Karpas-422 (cell line): ENCODE measurements at regions not wholly inside any gene's neighbourhood (a gene's known extent, or its start where the extent isn't known, plus 50 kb on each side); places are given as distances from the start of the nearest gene placed in this dataset.

ENCODE experiments used
- DNase-seq: peaks from one replicate; pipeline ENCODE4 v3.0.0-alpha.2; 2015
- H2AFZ ChIP-seq: fragments of 200-600 bp; sonication (generic); 2 replicates; pipeline ENCODE4 v1.6.1; 2014; ENCODE audit warnings: antibody characterized with exemption, low read length, mixed read lengths
- H3K27ac ChIP-seq: fragments of 200-600 bp; sonication (generic); 2 replicates; pipeline ENCODE4 v1.5.1; 2014; ENCODE audit warnings: mild to moderate bottlenecking, low read length, moderate library complexity
- H3K27me3 ChIP-seq: fragments of 200-600 bp; sonication (generic); 2 replicates; pipeline ENCODE4 v1.6.1; 2014; ENCODE audit warnings: low read length, mixed read lengths
- H3K36me3 ChIP-seq: fragments of 200-600 bp; sonication (generic); 2 replicates; pipeline ENCODE4 v1.6.1; 2014; ENCODE audit warnings: low read length, mixed read lengths; ENCODE audit not compliant: insufficient read depth
- H3K4me1 ChIP-seq: fragments of 200-600 bp; sonication (generic); 2 replicates; pipeline ENCODE4 v1.6.1; 2014; ENCODE audit warnings: mild to moderate bottlenecking, low read length, mixed read lengths
- H3K4me2 ChIP-seq: fragments of 200-600 bp; sonication (generic); 2 replicates; pipeline ENCODE4 v1.6.1; 2014; ENCODE audit warnings: low read length, low read depth, mild to moderate bottlenecking; ENCODE audit not compliant: poor library complexity, severe bottlenecking
- H3K4me3 ChIP-seq: fragments of 200-600 bp; sonication (generic); 2 replicates; pipeline ENCODE4 v1.5.1; 2014; ENCODE audit warnings: mild to moderate bottlenecking, antibody characterized with exemption, low read length, mixed read lengths
- H3K79me2 ChIP-seq: fragments of 200-600 bp; sonication (generic); 2 replicates; pipeline ENCODE4 v1.6.1; 2014; ENCODE audit warnings: mild to moderate bottlenecking, low read length, mixed read lengths
- H3K9ac ChIP-seq: fragments of 200-600 bp; sonication (generic); 2 replicates; pipeline ENCODE4 v1.6.0; 2014; ENCODE audit warnings: low read length
- H3K9me2 ChIP-seq: fragments of 200-600 bp; sonication (generic), shearing (Covaris generic); replicated peaks from 2 replicates; pipeline ENCODE4 v1.6.0; 2014; ENCODE audit warnings: mild to moderate bottlenecking, low read length, moderate library complexity; ENCODE audit not compliant: insufficient read depth
- H3K9me3 ChIP-seq: fragments of 300-700, 200-600 bp; sonication (generic); 2 replicates; pipeline ENCODE4 v1.6.1; 2014; ENCODE audit warnings: low read length, mixed read lengths
- H4K20me1 ChIP-seq: fragments of 200-600 bp; sonication (generic); 2 replicates; pipeline ENCODE4 v1.6.1; 2014; ENCODE audit warnings: mild to moderate bottlenecking, antibody characterized with exemption, low read length, low read depth; ENCODE audit not compliant: insufficient read depth

- H2AFZ ChIP-seq: no peak overlapping the region
- no peaks in the 10 kb centered on the region for H3K9me2 ChIP-seq
- no peaks in the 10 kb centered on the region for H3K36me3 ChIP-seq
- peaks cover 24% of the 10 kb centered on the region for H3K9me3 ChIP-seq
- H3K27me3 ChIP-seq: no peaks in the 10 kb centered on the region
- no peak for DNase-seq
- no peak overlapping the region for H3K27ac ChIP-seq
- no peak overlapping the region for H3K4me3 ChIP-seq
- no peaks in the 10 kb centered on the region for H3K79me2 ChIP-seq
- H3K4me2 ChIP-seq: no peak overlapping the region
- no peaks in the 10 kb centered on the region for H3K4me1 ChIP-seq
- no peak overlapping the region for H3K9ac ChIP-seq
- H4K20me1 ChIP-seq: no peaks in the 10 kb centered on the region
Observed at GRCh38 chr4:19772581-19772980, 479.1 kb upstream of the SLIT2 start.

GRCh38 chr4:19756661-19757060 lies 495.0 kb upstream of the SLIT2 start:
- Histone ChIP-seq H2AFZ (no peak overlapping the region), H3K27me3 (no peaks in the 10 kb centered on the region), H3K27ac (no peak overlapping the region), H3K4me3 (no peak overlapping the region), H3K9me3 (peaks cover 41% of the 10 kb centered on the region), H3K9me2 (no peaks in the 10 kb centered on the region), H3K4me2 (no peak overlapping the region), H4K20me1 (no peaks in the 10 kb centered on the region), H3K4me1 (no peaks in the 10 kb centered on the region), H3K9ac (no peak overlapping the region), H3K79me2 (no peaks in the 10 kb centered on the region), H3K36me3 (no peaks in the 10 kb centered on the region)
- DNase-seq: no peak

- H3K9me3 ChIP-seq: peaks cover 48% of the 10 kb centered on the region
- H3K79me2 ChIP-seq: no peaks in the 10 kb centered on the region
- DNase-seq: no peak
- no peaks in the 10 kb centered on the region for H3K27me3 ChIP-seq
- H3K27ac ChIP-seq: no peak overlapping the region
- no peaks in the 10 kb centered on the region for H4K20me1 ChIP-seq
- H3K9me2 ChIP-seq: no peaks in the 10 kb centered on the region
- H3K36me3 ChIP-seq: no peaks in the 10 kb centered on the region
- no peak overlapping the region for H3K9ac ChIP-seq
- H3K4me3 ChIP-seq: no peak overlapping the region
- no peak overlapping the region for H3K4me2 ChIP-seq
- no peaks in the 10 kb centered on the region for H3K4me1 ChIP-seq
- H2AFZ ChIP-seq: no peak overlapping the region
Observed at GRCh38 chr4:19752599-19752998, 499.1 kb upstream of the SLIT2 start.

- no peak overlapping the region for H3K27ac ChIP-seq
- H3K4me1 ChIP-seq: no peaks in the 10 kb centered on the region
- no peaks in the 10 kb centered on the region for H3K27me3 ChIP-seq
- H4K20me1 ChIP-seq: no peaks in the 10 kb centered on the region
- H3K36me3 ChIP-seq: no peaks in the 10 kb centered on the region
- no peak for DNase-seq
- no peak overlapping the region for H2AFZ ChIP-seq
- peaks cover 44% of the 10 kb centered on the region for H3K9me3 ChIP-seq
- no peaks in the 10 kb centered on the region for H3K9me2 ChIP-seq
- no peaks in the 10 kb centered on the region for H3K79me2 ChIP-seq
- H3K4me3 ChIP-seq: no peak overlapping the region
- H3K4me2 ChIP-seq: no peak overlapping the region
- H3K9ac ChIP-seq: no peak overlapping the region
Observed at GRCh38 chr4:19748519-19749479, 502.9 kb upstream of the SLIT2 start.

GRCh38 chr4:19746377-19746776 lies 505.3 kb upstream of the SLIT2 start:
- H3K27ac ChIP-seq: no peak overlapping the region
- no peaks in the 10 kb centered on the region for H3K4me1 ChIP-seq
- H3K4me2 ChIP-seq: no peak overlapping the region
- no peaks in the 10 kb centered on the region for H3K79me2 ChIP-seq
- H4K20me1 ChIP-seq: no peaks in the 10 kb centered on the region
- H3K4me3 ChIP-seq: no peak overlapping the region
- DNase-seq: no peak
- no peaks in the 10 kb centered on the region for H3K27me3 ChIP-seq
- no peak overlapping the region for H3K9ac ChIP-seq
- no peaks in the 10 kb centered on the region for H3K36me3 ChIP-seq
- no peak overlapping the region for H2AFZ ChIP-seq
- H3K9me3 ChIP-seq: peaks cover 46% of the 10 kb centered on the region
- no peaks in the 10 kb centered on the region for H3K9me2 ChIP-seq

- no peaks in the 10 kb centered on the region for H3K36me3 ChIP-seq
- H3K4me2 ChIP-seq: no peak overlapping the region
- no peaks in the 10 kb centered on the region for H3K4me1 ChIP-seq
- no peaks in the 10 kb centered on the region for H3K79me2 ChIP-seq
- peaks cover 33% of the 10 kb centered on the region for H3K9me3 ChIP-seq
- H3K4me3 ChIP-seq: no peak overlapping the region
- H3K27ac ChIP-seq: no peak overlapping the region
- no peaks in the 10 kb centered on the region for H3K9me2 ChIP-seq
- no peak overlapping the region for H3K9ac ChIP-seq
- no peak overlapping the region for H2AFZ ChIP-seq
- H4K20me1 ChIP-seq: no peaks in the 10 kb centered on the region
- no peak for DNase-seq
- H3K27me3 ChIP-seq: no peaks in the 10 kb centered on the region
Observed at GRCh38 chr4:19743115-19743638, 508.5 kb upstream of the SLIT2 start.

GRCh38 chr4:19739101-19739651 lies 512.5 kb upstream of the SLIT2 start:
- Histone ChIP-seq H3K9me3 (peaks cover 18% of the 10 kb centered on the region), H3K9ac (no peak overlapping the region), H3K9me2 (no peaks in the 10 kb centered on the region), H3K4me3 (no peak overlapping the region), H3K79me2 (no peaks in the 10 kb centered on the region), H3K36me3 (no peaks in the 10 kb centered on the region), H3K4me1 (no peaks in the 10 kb centered on the region), H2AFZ (no peak overlapping the region), H4K20me1 (no peaks in the 10 kb centered on the region), H3K4me2 (no peak overlapping the region), H3K27me3 (no peaks in the 10 kb centered on the region), H3K27ac (no peak overlapping the region)
- DNase-seq: no peak

GRCh38 chr4:19736968-19737756 lies 514.5 kb upstream of the SLIT2 start:
- H4K20me1 ChIP-seq: no peaks in the 10 kb centered on the region
- H3K4me2 ChIP-seq: no peak overlapping the region
- H3K9me2 ChIP-seq: no peaks in the 10 kb centered on the region
- no peak overlapping the region for H3K9ac ChIP-seq
- no peaks in the 10 kb centered on the region for H3K36me3 ChIP-seq
- no peak overlapping the region for H3K4me3 ChIP-seq
- H2AFZ ChIP-seq: no peak overlapping the region
- H3K27ac ChIP-seq: no peak overlapping the region
- no peaks in the 10 kb centered on the region for H3K27me3 ChIP-seq
- peaks cover 13% of the 10 kb centered on the region for H3K9me3 ChIP-seq
- DNase-seq: no peak
- no peaks in the 10 kb centered on the region for H3K79me2 ChIP-seq
- no peaks in the 10 kb centered on the region for H3K4me1 ChIP-seq
